ENCODE measurements at regions not wholly inside any gene's neighbourhood (a gene's known extent, or its start where the extent isn't known, plus 50 kb on each side); places are given as distances from the start of the nearest gene placed in this dataset.

DNA sequence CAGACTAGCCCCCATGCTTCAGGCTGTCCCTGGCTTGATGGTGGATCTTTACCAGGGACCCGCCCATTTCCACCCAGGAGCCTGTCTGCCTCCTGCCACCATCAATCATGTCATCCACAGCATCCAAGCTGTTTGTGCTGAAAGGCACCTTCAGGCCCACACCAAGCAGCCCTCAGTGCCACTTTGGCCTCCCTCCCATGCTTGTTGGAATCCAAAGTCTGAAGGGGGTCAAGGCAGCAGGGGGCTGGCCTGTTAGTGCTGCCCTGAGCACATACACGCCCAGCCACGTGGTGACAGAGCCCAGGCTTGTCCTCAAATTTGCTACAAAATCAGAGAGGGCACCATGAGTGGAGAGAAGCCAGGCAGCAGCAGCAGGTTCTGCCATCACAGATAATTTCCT lies 1146.8 kb downstream of the FSCB start:
- TF ChIP-seq, protein P1, sequence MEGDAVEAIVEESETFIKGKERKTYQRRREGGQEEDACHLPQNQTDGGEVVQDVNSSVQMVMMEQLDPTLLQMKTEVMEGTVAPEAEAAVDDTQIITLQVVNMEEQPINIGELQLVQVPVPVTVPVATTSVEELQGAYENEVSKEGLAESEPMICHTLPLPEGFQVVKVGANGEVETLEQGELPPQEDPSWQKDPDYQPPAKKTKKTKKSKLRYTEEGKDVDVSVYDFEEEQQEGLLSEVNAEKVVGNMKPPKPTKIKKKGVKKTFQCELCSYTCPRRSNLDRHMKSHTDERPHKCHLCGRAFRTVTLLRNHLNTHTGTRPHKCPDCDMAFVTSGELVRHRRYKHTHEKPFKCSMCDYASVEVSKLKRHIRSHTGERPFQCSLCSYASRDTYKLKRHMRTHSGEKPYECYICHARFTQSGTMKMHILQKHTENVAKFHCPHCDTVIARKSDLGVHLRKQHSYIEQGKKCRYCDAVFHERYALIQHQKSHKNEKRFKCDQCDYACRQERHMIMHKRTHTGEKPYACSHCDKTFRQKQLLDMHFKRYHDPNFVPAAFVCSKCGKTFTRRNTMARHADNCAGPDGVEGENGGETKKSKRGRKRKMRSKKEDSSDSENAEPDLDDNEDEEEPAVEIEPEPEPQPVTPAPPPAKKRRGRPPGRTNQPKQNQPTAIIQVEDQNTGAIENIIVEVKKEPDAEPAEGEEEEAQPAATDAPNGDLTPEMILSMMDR (IDR thresholded peaks at IDR 0.05; ENCODE audit: low read depth, low read length, poor library complexity, severe bottlenecking) = no peak
- TF ChIP-seq EZH2phosphoT487 (IDR thresholded peaks at IDR 0.05; ENCODE audit: borderline replicate concordance, low read length) = no peak
